ENCODE measurements at regions not wholly inside any gene's neighbourhood (a gene's known extent, or its start where the extent isn't known, plus 50 kb on each side); places are given as distances from the start of the nearest gene placed in this dataset.

DNA sequence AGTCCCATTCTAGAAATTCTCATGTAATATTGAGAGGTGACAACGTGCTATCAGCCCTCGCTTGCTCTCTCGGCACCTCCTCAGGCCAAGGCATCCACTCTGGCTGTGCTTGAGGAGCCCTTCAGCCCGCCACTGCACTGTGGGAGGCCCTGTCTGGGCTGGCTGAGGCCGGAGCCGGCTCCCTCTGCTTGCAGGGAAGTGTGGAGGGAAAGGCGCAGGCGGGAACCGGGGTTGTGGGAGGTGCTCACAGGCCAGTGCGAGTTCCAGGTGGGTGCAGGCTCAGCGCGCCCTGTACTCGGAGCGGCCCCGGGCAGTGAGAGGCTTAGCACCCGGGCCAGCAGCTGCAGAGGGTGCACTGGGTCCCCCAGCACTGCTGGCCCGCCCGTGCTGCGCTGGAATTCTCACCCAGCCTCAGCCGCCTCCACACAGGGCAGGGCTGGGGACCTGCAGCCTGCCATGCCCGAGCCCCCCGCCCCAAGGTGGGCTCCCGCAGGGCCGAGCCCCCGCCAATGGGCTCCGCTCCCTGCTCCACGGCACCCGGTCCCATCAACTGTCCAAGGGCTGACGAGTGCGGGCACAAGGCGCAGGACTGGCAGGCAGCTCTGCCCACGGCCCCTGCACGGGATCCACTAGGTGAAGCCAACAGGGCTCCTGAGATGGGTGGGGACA is 1680.6 kb upstream of the LRRTM1 start:
- H3K27ac ChIP-seq = no peak overlapping the region
- TF ChIP-seq, protein P1, sequence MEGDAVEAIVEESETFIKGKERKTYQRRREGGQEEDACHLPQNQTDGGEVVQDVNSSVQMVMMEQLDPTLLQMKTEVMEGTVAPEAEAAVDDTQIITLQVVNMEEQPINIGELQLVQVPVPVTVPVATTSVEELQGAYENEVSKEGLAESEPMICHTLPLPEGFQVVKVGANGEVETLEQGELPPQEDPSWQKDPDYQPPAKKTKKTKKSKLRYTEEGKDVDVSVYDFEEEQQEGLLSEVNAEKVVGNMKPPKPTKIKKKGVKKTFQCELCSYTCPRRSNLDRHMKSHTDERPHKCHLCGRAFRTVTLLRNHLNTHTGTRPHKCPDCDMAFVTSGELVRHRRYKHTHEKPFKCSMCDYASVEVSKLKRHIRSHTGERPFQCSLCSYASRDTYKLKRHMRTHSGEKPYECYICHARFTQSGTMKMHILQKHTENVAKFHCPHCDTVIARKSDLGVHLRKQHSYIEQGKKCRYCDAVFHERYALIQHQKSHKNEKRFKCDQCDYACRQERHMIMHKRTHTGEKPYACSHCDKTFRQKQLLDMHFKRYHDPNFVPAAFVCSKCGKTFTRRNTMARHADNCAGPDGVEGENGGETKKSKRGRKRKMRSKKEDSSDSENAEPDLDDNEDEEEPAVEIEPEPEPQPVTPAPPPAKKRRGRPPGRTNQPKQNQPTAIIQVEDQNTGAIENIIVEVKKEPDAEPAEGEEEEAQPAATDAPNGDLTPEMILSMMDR (IDR thresholded peaks at IDR 0.05) = no peak
- no peak for TF ChIP-seq ZFX (IDR thresholded peaks at IDR 0.05; ENCODE audit: borderline replicate concordance)

DNA sequence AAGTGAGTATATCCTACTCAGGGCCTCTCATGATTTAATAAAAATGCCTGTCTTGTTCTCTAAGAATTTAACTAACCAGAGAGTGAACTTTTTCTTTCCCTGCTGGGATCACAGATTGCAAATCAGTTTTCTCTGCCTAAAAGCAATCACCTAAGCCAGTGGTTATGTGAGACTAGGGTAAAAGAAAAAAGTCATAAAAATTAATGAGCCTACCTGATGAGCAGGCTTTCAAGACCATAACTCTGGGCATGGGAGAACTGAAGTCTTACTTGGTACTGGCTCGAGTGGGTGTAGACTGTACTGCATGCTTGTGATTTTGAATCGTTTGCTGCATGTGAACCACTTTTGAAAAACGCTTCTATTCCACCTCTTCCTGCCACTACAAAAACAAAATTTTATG is 1677.0 kb upstream of the LRRTM1 start:
- H3K27ac ChIP-seq = no peak overlapping the region
- TF ChIP-seq ZFX (IDR thresholded peaks at IDR 0.05; ENCODE audit: borderline replicate concordance) = no peak
- TF ChIP-seq, protein P1 (IDR thresholded peaks at IDR 0.05) = no peak

DNA sequence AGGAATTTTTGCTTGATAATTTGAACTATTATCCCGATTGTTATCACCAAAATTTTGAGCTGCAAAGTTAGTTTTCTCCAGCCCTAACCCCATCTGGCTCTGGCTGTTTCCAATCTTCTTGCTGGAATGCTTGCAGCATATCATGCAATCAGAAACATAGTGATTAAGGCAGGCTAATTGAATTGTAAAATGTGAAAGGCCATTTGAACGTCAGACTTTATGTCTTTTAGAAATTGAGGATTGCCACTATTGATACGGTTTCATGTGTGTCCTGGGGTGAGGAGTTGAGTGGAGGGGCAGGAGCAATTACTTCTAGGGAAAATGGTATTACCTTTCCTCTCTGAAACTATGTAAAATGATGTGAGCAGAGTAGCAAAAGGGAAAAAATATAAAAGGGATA is 1674.5 kb upstream of the LRRTM1 start:
- no peak overlapping the region for H3K27ac ChIP-seq
- no peak for TF ChIP-seq ZFX (IDR thresholded peaks at IDR 0.05; ENCODE audit: borderline replicate concordance)
- TF ChIP-seq, protein P1 (IDR thresholded peaks at IDR 0.05) = no peak

DNA sequence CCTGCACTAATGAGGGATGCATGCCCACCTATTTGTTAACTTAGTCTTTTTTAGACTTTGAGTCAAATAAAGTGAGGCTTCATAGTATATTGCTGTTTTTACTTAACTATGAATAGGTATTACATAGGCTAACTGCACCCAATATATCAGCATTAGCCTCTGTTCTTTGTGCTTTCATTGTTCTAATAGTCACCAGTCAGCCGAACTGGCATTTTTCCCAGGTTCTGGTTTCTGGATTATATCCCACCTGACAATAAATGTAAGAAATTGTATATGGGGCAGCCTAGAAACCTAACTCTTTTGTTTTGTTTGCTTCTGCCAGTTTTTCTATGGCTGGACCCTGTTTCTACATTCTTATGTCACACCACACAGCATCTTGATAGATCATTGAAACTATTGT is 1672.4 kb upstream of the LRRTM1 start:
- no peak for TF ChIP-seq ZFX (IDR thresholded peaks at IDR 0.05; ENCODE audit: borderline replicate concordance)
- TF ChIP-seq, protein P1 (IDR thresholded peaks at IDR 0.05) = no peak
- H3K27ac ChIP-seq = no peak overlapping the region

DNA sequence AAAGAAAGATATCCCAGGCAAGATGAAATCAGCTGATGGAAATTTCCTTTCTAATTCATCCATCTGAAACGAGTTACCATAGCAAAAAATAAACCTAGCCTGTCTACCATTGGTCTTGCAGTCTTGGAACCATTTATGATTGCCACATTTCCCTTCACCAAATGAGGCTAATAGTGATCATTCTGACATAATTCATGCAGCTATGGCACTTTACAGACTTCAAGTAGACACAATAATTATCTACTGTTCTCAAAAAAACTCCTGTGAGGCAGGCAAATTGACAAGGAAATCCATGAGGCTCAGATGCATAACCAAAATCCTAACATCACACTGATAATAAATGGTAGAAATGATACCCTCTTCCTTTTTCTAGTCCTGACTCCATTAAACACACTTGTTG is 1669.7 kb upstream of the LRRTM1 start:
- no peak overlapping the region for H3K27ac ChIP-seq
- TF ChIP-seq, protein P1 (IDR thresholded peaks at IDR 0.05) = no peak
- no peak for TF ChIP-seq ZFX (IDR thresholded peaks at IDR 0.05; ENCODE audit: borderline replicate concordance)

DNA sequence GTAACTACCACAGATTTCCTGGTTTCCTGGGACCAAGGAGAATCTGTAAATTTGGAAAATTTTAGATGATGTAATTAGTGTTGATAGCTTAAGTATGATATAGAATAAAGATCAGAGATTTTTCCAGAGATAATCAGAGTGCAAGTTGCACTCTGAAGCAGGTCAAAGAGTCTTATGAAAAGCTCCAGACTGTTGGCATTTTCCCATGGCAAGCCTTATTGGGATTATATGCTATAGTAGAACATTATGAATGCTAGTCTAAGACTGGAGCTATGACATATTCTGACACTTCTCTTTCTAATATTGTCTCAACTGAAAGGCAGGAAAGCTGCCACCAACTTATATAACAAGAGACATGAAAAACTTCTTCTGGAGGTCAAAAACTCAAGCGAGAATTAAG is 1638.3 kb upstream of the LRRTM1 start:
- no peak for TF ChIP-seq ZFX (IDR thresholded peaks at IDR 0.05; ENCODE audit: borderline replicate concordance)
- TF ChIP-seq, protein P1 (IDR thresholded peaks at IDR 0.05) = no peak
- H3K27ac ChIP-seq = no peak overlapping the region

DNA sequence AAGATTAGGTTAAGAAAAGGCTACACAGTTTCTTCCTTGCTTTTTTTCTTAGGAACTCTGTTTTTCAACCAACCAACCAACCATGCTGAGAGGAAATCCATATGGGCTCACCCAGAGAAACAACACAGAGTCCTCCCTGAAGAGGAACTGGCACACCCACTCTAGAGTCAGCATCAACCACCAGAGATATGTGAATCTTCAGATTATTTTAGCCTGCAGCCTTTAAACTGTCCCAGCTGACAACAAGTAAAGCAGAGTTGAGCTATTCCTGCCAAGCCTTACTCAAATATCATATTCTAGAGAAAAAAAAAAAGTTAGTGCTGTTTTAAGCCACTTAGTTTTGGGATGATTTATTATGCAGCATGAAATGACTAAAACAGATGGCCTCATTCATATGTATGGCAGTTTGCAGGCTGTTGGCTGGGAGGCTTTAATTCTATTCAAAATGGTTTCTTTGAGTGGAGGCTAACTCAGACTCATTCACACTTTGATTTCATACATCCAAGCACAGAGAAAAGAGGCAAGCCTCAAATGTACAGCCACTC is 1637.7 kb upstream of the LRRTM1 start:
- no peak overlapping the region for H3K27ac ChIP-seq
- no peak for TF ChIP-seq ZFX (IDR thresholded peaks at IDR 0.05; ENCODE audit: borderline replicate concordance)
- TF ChIP-seq, protein P1 (IDR thresholded peaks at IDR 0.05) = no peak

All from 22Rv1 (cell line).